ENCODE measurements at regions not wholly inside any gene's neighbourhood (a gene's known extent, or its start where the extent isn't known, plus 50 kb on each side); places are given as distances from the start of the nearest gene placed in this dataset.
A peak's percentile ranks its signal among the peaks of the same experiment; 100 is the strongest.
"Not testable (repeated sequence)": the region's sequence is repeated elsewhere in the genome, so short reads cannot be mapped to it uniquely, and the experiment has no call there.

DNA sequence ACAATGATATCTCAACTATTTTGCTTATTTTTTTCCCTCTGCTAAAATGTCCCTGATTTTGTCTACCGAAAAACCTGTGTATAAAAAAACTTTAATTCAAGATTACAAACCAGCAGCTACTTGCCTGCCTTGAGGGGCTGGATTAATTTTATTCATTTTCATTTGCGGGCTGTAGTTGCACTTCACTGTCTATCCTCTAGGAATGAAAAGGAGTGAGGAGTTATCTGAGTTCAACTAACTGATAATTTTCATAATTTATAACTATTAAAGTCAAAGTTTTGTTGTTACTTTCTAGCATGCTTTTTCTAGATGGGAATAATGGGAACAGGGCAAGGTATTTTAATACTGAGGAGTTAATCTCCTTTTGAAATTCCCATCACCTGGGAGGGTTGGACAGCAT is 50.3 kb upstream of the AGTPBP1 start:
- not testable (repeated sequence) for H3K27ac ChIP-seq (ENCODE audit: low read length); H3K36me3 ChIP-seq (ENCODE audit: control insufficient read depth, insufficient read depth, low read length); H3K27me3 ChIP-seq (ENCODE audit: control insufficient read depth, insufficient read depth, low read length); H3K4me3 ChIP-seq (ENCODE audit: low read length); H3K4me1 ChIP-seq (ENCODE audit: control insufficient read depth, insufficient read depth, low read length); H3K9me3 ChIP-seq (replicated peaks; ENCODE audit: control insufficient read depth, low read depth, low read length); DNase-seq
- no CpG with 5 or more reads among the region's 2 CpGs for WGBS (ENCODE audit: insufficient coverage)

DNA sequence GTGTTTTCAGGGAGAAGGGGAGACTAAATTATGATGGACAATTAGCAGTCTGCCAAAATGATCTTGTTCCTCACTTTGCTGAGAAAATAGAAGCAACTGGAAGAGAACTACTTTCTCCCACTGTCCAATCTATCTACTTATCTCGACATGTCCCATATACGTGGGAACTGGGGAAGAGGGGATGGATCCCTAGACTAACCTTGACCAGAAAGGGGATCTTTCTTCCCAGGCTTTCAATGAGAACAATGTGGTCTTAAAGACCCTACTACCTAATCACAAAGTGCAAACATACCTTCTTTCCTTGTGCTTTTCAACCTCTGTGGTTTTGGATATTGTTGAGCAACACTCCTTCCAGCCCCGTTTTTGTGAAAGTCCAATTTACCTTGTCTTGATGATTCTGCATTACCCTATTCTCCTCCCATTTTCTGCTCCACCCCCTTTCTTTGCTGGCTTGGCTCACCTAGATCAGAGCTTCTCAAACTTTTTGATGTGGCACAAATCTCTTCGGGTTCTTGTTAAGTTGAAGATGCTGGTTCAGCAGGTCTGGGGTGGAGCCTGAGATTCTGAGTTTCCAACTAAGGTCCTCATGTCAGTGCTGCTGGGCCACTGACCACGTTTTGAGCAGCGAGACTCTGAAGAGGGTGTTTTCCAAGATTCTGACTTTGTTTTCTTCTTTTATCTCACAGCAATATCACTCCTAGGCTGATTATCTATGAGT is 61.4 kb upstream of the AGTPBP1 start:
- not testable (repeated sequence) for H3K4me3 ChIP-seq (ENCODE audit: low read length); H3K27me3 ChIP-seq (ENCODE audit: control insufficient read depth, insufficient read depth, low read length); H3K4me1 ChIP-seq (ENCODE audit: control insufficient read depth, insufficient read depth, low read length); H3K27ac ChIP-seq (ENCODE audit: low read length); DNase-seq; H3K9me3 ChIP-seq (replicated peaks; ENCODE audit: control insufficient read depth, low read depth, low read length); H3K36me3 ChIP-seq (ENCODE audit: control insufficient read depth, insufficient read depth, low read length)
- WGBS (ENCODE audit: insufficient coverage), result 76% methylated on average over 2 of the region's 6 CpGs

GRCh38 chr9:85804847-85805133 is 63.0 kb upstream of the AGTPBP1 start:
- 0% methylated on average over 15 of the region's 16 CpGs for WGBS (ENCODE audit: insufficient coverage)
- not testable (repeated sequence) for H3K9me3 ChIP-seq (replicated peaks; ENCODE audit: control insufficient read depth, low read depth, low read length); H3K36me3 ChIP-seq (ENCODE audit: control insufficient read depth, insufficient read depth, low read length); DNase-seq; H3K4me1 ChIP-seq (ENCODE audit: control insufficient read depth, insufficient read depth, low read length); H3K27me3 ChIP-seq (ENCODE audit: control insufficient read depth, insufficient read depth, low read length)
- Histone ChIP-seq H3K4me3 (ENCODE audit: low read length) (peak overlapping the region; percentile 45), H3K27ac (ENCODE audit: low read length) (peak overlapping the region; percentile 84)

DNA sequence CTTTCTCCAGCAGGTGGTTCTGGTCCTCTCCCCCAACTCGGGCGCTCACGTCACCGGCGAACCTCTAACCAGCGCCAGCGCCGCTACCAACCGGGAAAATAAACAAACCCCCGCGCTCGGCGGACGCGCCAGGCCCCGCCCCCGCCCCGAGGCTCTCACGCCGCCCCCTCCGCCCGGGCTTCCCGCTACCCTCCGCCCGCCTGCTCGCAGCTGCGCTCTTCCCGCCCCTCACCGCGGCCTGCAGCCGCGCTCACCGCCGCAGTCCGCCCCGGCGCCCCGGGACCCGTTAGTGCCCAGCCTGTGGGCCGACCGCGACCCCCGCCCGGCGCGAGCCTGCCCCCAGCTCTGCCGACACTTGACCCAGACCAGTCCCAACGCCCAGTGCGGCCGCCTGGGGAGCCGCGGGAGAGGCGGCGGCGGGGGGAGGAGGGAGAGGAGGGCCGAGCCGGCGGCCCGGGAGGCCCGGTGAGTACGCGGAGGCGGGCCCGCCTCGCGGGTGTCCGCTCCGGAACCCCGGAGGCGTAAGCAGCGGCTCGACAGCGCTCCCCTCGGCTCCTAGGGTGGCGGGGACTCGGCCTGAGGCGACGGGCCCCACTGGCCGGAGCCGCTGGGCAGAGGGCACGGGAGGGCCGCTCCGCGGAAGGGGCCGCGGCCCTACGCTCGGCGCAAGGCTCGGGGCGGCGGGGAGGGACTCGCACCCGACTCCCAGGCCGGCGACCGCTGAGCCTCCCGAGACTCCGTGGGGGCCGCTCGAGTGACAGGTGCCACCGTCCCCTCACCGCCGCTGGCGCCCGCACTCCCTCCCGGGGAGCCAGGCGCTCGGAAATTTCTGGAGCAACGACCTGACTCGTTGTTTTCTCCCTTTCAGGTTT is 63.6 kb upstream of the AGTPBP1 start:
- H3K4me3 ChIP-seq (ENCODE audit: low read length), result peak overlapping the region; percentile 48
- not testable (repeated sequence) for H3K9me3 ChIP-seq (replicated peaks; ENCODE audit: control insufficient read depth, low read depth, low read length); H3K4me1 ChIP-seq (ENCODE audit: control insufficient read depth, insufficient read depth, low read length); H3K27me3 ChIP-seq (ENCODE audit: control insufficient read depth, insufficient read depth, low read length); H3K36me3 ChIP-seq (ENCODE audit: control insufficient read depth, insufficient read depth, low read length)
- under 1% methylated on average over 82 of the region's 111 CpGs for WGBS (ENCODE audit: insufficient coverage)
- peak overlapping the region; percentile 84 for H3K27ac ChIP-seq (ENCODE audit: low read length)
- peak; percentile 87 for DNase-seq

DNA sequence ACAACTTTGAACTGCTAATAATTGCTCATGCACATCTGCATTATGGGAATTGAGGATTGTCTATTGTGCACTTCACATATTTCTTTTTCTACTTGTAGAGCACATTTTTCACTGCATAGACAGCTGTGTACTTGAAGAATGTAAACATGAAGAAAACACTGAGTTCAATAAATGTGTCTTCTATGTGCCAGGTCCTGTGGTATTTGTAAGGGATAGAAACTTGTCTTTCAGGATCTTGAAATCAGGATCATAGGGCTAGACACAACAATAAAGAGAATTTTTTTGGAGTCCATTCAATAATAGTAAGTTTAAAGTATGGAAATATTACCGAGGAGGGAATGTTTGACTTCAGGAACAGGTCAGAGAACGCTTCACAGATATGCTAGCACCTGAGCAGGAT is 66.6 kb upstream of the AGTPBP1 start:
- not testable (repeated sequence) for H3K4me1 ChIP-seq (ENCODE audit: control insufficient read depth, insufficient read depth, low read length); H3K36me3 ChIP-seq (ENCODE audit: control insufficient read depth, insufficient read depth, low read length); H3K9me3 ChIP-seq (replicated peaks; ENCODE audit: control insufficient read depth, low read depth, low read length); H3K27me3 ChIP-seq (ENCODE audit: control insufficient read depth, insufficient read depth, low read length); H3K27ac ChIP-seq (ENCODE audit: low read length); H3K4me3 ChIP-seq (ENCODE audit: low read length); DNase-seq
- no CpG with 5 or more reads among the region's 2 CpGs for WGBS (ENCODE audit: insufficient coverage)

GRCh38 chr9:85813388-85813787 is 71.6 kb upstream of the AGTPBP1 start:
- H3K4me3 ChIP-seq (ENCODE audit: low read length); H3K9me3 ChIP-seq (replicated peaks; ENCODE audit: control insufficient read depth, low read depth, low read length); H3K27ac ChIP-seq (ENCODE audit: low read length); H3K36me3 ChIP-seq (ENCODE audit: control insufficient read depth, insufficient read depth, low read length); H3K4me1 ChIP-seq (ENCODE audit: control insufficient read depth, insufficient read depth, low read length); DNase-seq; H3K27me3 ChIP-seq (ENCODE audit: control insufficient read depth, insufficient read depth, low read length): not testable (repeated sequence)
- no CpG with 5 or more reads among the region's 2 CpGs for WGBS (ENCODE audit: insufficient coverage)

DNA sequence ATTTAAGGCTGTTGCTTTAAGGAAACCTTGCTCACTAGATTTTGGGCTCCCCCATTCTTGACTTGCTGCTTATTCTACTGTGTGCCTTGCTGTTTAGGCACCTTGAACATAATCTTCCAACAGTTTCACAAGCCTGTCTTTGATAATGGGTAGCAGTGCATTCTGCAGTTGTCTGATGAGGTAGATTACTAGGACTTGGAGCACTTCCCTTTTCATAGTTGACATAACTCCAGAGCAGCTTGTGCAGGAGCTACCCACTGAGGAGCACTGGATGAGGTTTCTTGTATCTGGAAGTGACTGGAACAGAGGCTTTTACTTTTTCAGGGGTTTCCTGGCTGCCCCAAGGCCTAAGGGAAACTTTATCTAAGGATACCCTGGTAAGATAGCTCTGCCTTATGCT is 73.0 kb upstream of the AGTPBP1 start:
- not testable (repeated sequence) for H3K36me3 ChIP-seq (ENCODE audit: control insufficient read depth, insufficient read depth, low read length); DNase-seq; H3K9me3 ChIP-seq (replicated peaks; ENCODE audit: control insufficient read depth, low read depth, low read length); H3K27ac ChIP-seq (ENCODE audit: low read length); H3K4me1 ChIP-seq (ENCODE audit: control insufficient read depth, insufficient read depth, low read length); H3K4me3 ChIP-seq (ENCODE audit: low read length); H3K27me3 ChIP-seq (ENCODE audit: control insufficient read depth, insufficient read depth, low read length)

- not testable (repeated sequence) for H3K27me3 ChIP-seq (ENCODE audit: control insufficient read depth, insufficient read depth, low read length); H3K4me3 ChIP-seq (ENCODE audit: low read length); H3K36me3 ChIP-seq (ENCODE audit: control insufficient read depth, insufficient read depth, low read length); H3K4me1 ChIP-seq (ENCODE audit: control insufficient read depth, insufficient read depth, low read length); H3K9me3 ChIP-seq (replicated peaks; ENCODE audit: control insufficient read depth, low read depth, low read length); H3K27ac ChIP-seq (ENCODE audit: low read length)
- WGBS (ENCODE audit: insufficient coverage), result no CpG with 5 or more reads among the region's 2 CpGs
- peak; percentile 49 for DNase-seq
Measured at GRCh38 chr9:85818971-85819370, 77.2 kb upstream of the AGTPBP1 start.

GRCh38 chr9:85820598-85820997 is 78.8 kb upstream of the AGTPBP1 start:
- not testable (repeated sequence) for H3K27ac ChIP-seq (ENCODE audit: low read length); DNase-seq; H3K9me3 ChIP-seq (replicated peaks; ENCODE audit: control insufficient read depth, low read depth, low read length); H3K4me3 ChIP-seq (ENCODE audit: low read length); H3K36me3 ChIP-seq (ENCODE audit: control insufficient read depth, insufficient read depth, low read length); H3K4me1 ChIP-seq (ENCODE audit: control insufficient read depth, insufficient read depth, low read length); H3K27me3 ChIP-seq (ENCODE audit: control insufficient read depth, insufficient read depth, low read length)
- no CpG with 5 or more reads among the region's 5 CpGs for WGBS (ENCODE audit: insufficient coverage)

- no CpG with 5 or more reads among the region's 1 CpG for WGBS (ENCODE audit: insufficient coverage)
- DNase-seq; H3K4me3 ChIP-seq (ENCODE audit: low read length); H3K9me3 ChIP-seq (replicated peaks; ENCODE audit: control insufficient read depth, low read depth, low read length); H3K27ac ChIP-seq (ENCODE audit: low read length); H3K27me3 ChIP-seq (ENCODE audit: control insufficient read depth, insufficient read depth, low read length); H3K36me3 ChIP-seq (ENCODE audit: control insufficient read depth, insufficient read depth, low read length); H3K4me1 ChIP-seq (ENCODE audit: control insufficient read depth, insufficient read depth, low read length): not testable (repeated sequence)
Measured at GRCh38 chr9:85824949-85825348, 83.2 kb upstream of the AGTPBP1 start.

GRCh38 chr9:85834591-85834990 is 92.8 kb upstream of the AGTPBP1 start:
- not testable (repeated sequence) for H3K27me3 ChIP-seq (ENCODE audit: control insufficient read depth, insufficient read depth, low read length); H3K27ac ChIP-seq (ENCODE audit: low read length); H3K9me3 ChIP-seq (replicated peaks; ENCODE audit: control insufficient read depth, low read depth, low read length); H3K4me3 ChIP-seq (ENCODE audit: low read length); DNase-seq; H3K36me3 ChIP-seq (ENCODE audit: control insufficient read depth, insufficient read depth, low read length); H3K4me1 ChIP-seq (ENCODE audit: control insufficient read depth, insufficient read depth, low read length)
- no CpG with 5 or more reads among the region's 1 CpG for WGBS (ENCODE audit: insufficient coverage)
